ENCODE measurements at regions not wholly inside any gene's neighbourhood (a gene's known extent, or its start where the extent isn't known, plus 50 kb on each side); places are given as distances from the start of the nearest gene placed in this dataset.
"Not testable (repeated sequence)": the region's sequence is repeated elsewhere in the genome, so short reads cannot be mapped to it uniquely, and the experiment has no call there.

DNA sequence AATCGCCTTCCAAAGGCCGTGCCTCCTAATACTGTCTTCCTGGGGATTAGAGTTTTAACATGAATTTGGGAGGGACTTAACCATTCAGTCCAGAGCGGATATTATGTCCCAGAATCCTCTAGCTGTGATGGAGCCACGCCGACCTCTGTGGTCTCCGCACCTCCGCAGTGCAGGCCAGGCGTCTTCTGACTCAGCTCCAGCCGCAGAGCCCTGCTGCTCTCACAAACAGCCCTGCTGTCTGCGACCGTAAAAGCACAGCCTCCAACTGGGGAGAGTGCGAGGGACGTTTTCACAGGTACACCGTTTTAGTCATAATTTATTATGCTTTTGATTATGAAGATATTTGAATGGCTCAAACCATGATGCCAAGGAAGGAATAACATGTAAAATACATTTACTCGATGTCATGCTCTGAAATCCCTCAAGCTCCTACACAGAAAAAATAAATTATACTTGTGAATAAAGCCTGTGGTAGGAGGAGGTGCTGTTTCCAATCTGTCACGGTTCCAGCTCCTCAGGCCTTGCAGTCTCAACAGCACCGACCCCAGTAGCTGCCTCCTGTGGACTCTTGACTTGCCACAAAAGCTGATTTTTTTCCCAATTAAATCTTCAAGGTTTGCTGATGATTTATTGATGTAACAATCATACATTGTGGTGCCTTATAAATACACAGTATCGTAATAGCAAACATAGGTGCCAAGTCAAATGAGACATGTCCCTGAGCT is 353.6 kb upstream of the FRG1 start:
- not testable (repeated sequence) for DNase-seq (ENCODE audit: low read depth, low spot score)

DNA sequence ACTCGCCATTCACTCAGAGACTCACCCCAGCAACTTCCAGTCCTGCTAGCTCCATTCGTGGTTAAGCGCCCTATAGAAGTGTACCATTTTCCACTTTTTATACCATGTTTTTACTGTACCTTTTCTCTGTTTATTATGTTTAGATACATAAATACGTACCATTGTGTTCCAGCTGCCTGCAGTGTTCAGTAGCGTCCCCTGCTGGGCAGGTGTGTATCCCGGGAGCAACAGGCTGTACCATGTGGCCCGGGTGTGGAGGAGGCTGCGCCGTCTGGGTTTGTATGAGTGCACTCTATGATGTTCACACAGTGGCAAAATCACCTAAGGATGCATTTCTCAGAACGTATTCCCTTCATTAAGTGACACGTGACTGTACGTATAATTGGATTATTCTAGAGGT is 351.5 kb upstream of the FRG1 start:
- DNase-seq (ENCODE audit: low read depth, low spot score): not testable (repeated sequence)

DNA sequence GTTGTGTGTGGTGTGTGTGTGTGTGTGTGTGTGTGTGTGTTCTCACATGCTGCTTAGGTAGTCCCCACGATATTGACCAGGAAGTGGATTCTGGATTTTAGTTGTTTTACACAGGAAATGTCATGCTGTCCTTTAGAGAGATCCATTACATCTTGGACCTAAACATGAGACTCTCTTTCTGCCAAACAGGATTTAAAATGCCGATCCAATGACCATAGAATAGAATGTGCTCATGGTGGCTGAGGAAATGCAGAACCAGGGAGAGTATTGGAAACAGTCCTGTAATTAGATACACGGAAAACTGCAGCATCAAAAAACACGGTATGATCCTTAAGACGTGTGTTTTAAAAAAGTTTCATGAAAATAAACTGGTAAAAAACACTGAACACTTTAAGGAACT is 347.8 kb upstream of the FRG1 start:
- no peak for DNase-seq (ENCODE audit: low read depth, low spot score)

DNA sequence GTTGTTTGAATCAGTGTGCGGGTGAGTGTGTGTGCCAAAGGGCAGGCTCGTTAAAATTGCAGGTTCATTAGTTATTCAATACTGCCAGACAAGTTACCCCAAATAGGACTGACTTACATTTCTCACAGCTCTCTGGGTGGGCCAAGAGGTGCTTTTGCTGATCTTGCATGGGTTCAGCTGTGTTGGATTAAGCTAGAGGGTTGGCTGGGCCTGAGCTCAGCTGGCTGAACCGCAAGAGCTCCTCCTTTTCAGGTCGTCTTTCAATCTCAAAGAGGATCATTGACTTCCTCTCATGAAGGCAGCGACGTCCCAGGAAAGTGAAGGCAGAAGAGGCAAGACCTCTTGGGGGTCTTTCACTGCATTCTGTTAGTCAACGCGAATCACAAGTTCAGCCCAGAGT is 343.3 kb upstream of the FRG1 start:
- DNase-seq (ENCODE audit: low read depth, low spot score): no peak

DNA sequence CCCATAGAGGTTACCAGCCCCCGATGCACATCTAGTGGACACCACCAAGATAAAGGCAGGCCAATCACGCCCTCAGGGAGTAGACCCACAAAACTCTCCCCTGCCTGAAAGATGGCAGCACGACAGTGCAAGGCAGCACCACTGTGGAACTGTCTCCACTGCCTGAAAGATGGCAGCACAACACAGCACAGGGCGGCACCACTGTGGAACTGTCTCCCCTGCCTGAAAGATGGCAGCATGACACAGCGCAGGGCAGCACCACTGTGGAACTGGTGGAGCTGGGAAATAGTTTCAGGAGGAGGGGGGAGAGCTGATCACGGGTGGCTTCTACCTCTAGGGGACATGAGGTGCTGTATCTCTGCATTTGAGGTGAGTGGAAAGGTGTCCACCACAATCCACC is 340.4 kb upstream of the FRG1 start:
- DNase-seq (ENCODE audit: low read depth, low spot score): no peak

DNA sequence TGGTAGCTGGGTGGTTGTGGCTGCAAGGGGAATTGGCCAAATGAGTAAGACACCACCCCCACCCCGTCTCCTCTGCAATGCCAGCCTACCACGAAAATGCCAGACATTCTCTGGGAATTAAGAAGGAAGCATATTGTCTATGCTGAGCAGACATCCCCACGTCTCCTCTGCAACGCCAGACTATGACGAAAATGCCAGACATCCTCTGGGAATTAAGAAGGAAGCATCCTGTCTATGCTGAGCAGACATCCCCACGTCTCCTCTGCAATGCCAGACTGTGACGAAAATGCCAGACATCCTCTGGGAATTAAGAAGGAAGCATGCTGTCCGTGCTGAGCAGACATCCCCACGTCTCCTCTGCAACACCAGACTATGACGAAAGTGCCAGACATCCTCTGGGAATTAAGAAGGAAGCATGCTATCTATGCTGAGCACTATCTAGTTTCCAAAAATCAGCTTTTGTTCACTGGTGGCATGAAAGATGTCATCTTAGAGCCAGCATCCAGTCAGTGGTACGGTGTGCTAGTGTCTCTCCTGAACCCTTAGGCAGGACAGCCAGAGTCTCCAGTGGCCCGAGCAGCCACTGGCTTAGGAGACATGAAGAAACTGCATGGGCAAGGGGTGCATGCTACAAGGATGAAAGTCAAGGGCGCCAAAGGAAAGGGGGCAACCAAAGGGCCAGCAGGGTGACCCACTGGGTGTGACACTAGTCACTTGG is 339.8 kb upstream of the FRG1 start:
- no peak for DNase-seq (ENCODE audit: low read depth, low spot score)

DNA sequence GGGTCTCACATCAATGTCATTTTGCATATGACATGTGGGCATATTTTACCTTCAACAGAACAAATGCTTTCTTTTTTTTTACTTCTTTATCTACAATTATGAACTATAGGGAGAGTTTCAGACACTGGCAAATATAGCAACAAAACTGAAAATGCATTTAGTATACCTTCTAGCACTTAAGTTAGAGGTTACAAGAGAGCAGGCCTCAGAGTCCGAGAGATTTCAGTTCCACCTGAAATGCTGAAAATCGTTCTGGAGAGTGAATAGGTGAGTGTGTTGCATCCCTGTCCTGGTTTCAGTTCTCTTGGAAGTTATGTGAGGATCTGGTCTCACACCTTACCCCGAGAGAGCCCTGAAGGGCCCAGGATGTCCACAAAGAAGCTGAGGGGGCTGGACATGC is 337.8 kb upstream of the FRG1 start:
- not testable (repeated sequence) for DNase-seq (ENCODE audit: low read depth, low spot score)

DNA sequence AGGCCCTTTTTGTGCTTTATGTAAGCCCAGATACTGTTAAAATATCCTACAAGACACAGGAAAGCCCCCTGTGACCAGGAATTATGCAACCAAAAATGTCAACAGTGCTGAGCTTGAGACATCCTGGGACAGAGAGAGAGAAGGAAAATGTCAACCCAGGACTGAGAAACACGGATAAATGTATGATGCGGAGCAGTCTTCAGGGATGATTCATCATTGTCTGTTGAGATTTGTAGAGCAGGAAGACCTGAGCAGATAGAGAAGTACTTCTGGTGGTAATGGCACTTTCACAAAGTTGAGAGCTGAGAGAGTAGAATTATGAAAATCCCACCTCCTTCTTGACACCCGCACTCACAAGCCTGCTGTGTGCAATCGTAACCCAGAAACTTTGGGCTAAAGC is 330.1 kb upstream of the FRG1 start:
- DNase-seq (ENCODE audit: low read depth, low spot score): not testable (repeated sequence)

DNA sequence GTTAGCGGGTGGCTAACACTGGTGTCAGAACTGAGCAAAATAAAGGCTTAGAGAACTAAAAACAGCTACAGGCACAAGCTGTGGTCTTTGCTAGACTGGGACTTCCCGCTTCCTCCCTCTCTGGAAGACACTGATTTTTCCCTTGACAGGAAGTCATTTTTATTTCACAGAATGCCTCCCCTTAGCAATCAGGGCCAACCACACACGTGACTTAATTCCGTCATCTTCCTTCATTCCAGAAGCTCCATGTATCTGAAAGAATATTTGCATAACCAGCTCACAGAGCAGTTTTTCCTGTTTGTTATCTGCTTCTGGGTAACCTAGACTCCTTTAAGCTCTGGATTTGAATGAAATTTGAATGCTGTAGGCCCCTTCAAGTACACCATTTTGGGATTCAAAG is 327.5 kb upstream of the FRG1 start:
- DNase-seq (ENCODE audit: low read depth, low spot score): no peak

DNA sequence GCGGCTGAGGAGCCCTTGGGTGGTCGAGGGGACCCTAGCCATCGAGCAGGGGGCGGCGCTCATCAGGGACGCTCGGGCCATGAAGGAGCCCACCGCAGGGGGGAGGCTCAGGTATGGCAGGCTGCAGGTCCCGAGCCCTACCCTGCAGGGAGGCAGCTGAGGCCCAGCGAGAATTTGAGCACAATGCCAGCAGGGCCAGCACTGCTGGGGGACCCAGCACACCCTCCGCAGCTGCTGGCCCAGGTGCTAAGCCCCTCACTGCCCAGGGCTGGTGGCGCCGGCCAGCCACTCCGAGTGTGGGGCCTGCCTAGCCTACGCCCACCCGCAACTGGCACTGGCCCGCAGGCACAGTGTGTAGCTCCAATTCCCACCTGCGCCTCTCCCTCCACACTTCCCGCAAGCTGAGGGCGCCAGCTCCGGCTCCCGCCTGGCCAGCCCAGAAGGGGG is 325.4 kb upstream of the FRG1 start:
- DNase-seq (ENCODE audit: low read depth, low spot score): no peak

DNA sequence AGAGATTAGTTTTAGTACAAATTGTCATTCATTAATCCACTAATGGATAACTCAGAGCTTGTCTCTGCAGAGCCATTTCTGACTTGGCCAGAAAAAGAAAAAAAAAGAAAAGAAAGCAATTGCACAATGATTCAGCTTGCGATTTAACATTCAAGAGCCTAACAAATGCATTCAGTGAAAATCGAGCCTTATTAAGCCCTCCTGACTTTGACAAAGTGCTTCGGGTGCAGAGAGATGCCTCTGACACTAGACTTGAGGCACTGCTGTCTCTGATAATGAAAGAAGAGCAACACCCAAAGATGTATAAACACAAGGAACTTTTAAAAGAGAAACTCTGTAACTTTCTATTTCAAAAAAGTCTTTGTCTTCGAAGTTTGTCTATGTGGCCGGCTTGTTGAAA is 322.9 kb upstream of the FRG1 start:
- DNase-seq (ENCODE audit: low read depth, low spot score): not testable (repeated sequence)

DNA sequence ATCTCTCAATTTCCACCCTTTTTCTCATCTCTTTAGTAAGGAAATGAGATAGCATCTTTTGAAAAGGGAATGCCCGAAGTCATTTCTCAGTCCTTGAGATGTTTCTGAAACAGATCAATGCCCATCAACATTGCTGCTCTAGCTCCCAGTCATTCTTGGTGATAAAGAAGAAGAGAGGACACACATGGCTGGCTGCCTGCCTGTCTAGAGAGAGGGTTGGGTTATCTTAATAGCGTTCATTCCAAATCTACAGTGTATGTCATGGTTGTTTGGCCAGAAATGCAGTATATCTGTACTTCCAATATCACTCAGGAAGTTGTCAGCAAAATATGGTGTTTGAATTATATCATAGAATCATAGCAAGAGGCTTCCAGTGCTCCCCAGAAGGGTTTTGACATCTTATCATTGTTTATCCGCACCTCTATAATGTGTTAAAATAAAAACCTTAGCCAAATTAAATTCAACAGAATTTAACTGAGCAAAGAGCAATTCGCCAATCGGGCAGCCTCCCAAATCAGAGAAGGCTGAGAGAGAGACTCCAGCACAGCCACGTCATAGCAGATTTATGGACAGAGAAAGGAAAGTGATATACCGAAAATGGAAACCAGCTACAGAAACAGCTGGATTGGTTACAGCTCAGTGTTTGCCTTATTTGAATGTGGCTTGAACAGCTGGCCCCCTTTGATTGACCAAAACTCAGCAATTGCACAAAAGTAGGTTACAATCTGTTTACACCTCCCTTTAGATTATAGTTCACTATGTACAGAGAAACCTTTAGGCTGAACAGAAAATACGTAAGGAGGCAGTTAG is 321.0 kb upstream of the FRG1 start:
- not testable (repeated sequence) for DNase-seq (ENCODE audit: low read depth, low spot score)

DNA sequence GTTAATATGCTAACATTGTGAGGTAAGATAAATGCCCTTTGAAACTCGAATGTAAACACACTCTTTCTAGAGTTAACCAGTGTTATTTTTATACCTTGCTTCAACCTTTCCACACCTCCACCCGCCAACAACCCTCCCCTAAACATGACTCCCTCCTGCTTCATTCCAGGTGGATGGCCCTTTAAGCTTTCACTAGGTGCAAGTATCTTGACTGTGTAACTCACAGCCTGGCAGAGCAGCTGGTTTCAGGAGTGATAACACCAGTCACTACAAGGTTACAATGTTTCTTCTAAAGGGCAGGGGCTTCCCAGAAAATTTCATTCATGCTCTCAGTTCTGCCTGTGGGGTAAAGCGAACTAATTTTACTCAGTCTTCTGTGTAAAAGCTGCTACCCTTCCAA is 318.1 kb upstream of the FRG1 start:
- not testable (repeated sequence) for DNase-seq (ENCODE audit: low read depth, low spot score)

DNA sequence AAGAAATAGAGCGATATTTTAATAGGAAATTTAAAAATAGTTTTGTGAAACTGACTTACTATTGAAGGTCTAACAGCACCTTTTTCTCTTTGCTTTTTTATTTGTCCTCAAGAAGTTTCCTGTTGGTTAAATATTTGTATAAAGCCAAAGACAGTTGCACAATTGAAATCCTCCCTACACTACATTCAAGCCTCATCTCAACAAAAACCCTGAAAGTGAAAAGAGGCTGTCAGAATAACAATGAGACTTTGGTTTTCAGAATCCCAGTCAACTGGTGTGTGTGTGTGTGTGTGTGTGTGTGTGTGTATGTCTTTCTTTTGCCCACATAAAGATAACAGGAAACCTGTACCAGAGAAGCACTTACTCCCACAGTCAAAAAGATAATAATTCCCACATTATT is 313.6 kb upstream of the FRG1 start:
- DNase-seq (ENCODE audit: low read depth, low spot score): not testable (repeated sequence)

DNA sequence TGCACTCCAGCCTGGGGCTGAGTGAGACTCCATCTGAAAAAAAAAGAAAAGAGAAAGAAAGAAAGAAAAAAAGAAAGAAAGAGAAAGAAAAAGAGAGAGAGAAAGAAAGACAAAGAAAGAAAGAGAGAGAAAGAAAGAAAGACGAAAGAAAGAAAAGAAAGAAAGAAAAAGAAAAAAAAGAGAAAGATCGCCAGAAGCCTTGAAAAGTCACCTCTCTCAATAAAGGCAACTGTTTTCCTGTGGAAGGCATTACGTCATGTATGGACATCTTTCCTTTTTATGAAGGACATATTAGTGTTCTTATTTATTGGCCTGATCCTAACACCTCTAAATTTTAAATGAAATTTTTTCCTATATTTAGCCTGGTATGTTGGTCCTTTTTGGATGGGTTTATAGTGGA is 310.9 kb upstream of the FRG1 start:
- not testable (repeated sequence) for DNase-seq (ENCODE audit: low read depth, low spot score)

DNA sequence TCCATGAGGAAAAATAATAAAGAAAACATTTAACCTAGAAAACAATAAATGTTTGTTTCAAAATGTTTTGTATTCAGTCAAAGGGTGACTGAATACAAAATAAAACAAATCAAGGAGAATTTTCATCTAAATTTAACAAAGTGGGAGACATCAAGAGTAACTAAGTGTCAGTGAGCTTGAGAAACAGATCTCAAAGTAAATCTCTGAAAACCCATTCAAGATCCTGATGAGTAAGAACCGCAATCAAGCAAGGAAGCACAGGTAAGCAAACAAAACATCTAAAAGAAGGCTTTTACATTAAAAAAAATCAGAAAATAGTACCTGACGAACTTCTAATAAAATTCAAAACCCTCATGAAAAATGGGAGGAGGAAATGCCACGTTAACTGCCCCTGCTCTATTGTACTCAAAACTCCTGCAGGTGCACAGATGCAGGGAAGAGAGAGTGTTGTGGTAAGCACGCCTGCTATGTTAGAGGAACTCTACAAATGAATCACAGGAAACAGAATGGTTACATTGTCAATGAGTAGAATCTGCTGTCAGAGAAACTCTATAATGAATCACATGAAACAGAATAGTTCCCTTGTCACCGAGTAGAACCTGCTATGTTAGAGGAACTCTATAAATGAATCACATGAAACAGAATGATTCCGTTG is 309.6 kb upstream of the FRG1 start:
- not testable (repeated sequence) for DNase-seq (ENCODE audit: low read depth, low spot score)

DNA sequence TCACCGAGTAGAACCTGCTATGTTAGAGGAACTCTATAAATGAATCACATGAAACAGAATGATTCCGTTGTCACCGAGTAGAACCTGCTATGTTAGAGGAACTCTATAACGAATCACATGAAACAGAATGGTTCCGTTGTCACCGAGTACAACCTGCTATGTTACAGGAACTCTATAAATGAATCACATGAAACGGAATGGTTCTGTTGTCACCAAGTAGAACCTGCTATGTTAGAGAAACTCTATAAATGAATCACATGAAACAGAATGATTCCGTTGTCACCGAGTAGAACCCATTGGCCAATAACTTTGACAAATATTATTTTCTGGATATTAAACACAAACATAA is 309.1 kb upstream of the FRG1 start:
- not testable (repeated sequence) for DNase-seq (ENCODE audit: low read depth, low spot score)

DNA sequence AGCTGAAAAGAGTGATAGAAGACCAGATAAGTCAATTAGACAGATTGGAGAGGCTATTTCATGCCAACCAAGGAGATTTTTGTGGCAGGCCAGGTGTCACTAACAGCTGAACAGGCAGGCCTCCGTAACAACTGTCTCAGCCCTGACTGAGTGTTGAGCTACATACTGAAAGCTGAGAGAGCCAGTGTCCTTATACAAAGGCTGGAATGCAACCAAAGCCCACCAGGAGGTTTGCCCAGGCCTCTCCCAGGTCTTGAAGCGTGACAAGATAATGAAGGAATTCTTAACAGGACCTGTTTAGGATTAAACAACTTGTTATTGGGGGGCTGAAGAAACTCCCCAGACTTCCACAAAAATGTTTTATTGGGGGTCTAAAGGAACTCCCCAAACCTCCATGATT is 290.2 kb upstream of the FRG1 start:
- DNase-seq (ENCODE audit: low read depth, low spot score): not testable (repeated sequence)

DNA sequence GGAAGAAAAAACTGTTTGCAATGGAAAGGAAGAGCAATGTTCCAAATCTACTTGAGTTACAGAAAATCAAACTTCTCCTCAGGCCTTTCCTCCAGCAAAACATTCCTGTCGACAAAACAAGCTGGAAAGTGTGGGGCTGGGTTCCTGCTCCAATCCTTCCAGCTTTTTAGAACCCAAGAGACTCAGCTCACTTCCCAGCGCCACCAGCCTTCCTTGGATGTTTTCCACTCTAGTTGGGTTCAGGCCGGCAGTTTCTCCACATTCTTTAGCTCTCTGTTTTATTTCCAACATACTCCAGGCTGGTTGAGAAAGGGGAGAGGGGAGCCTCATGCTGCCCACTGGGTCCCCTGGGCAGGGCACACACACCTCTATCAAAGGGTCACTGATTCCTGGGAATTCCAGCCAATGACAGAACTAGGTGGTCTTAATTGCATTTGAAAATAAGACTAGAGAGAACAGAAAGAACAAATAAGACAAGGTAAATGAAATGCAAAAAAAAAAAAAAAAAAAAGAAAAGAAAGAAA is 287.5 kb upstream of the FRG1 start:
- not testable (repeated sequence) for DNase-seq (ENCODE audit: low read depth, low spot score)

DNA sequence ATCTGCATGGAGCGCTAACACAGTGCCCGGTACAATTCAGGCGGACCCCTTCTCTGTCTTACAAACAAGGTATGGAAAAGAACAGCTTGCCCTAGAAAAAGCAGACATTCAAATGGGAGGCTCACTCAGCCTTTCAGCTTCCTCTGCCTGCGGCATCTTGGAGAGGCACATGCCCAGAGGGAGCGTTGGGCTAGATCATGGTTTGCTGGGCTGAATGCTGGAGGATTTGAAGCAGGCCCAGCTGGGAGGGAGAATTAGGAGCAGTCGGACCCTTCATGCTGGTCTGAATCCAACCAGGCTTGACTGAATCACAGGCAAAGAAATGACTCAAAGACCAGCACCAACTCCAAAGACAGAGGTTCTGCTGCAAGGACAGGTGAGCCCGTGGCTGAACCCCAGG is 286.7 kb upstream of the FRG1 start:
- DNase-seq (ENCODE audit: low read depth, low spot score): not testable (repeated sequence)

DNA sequence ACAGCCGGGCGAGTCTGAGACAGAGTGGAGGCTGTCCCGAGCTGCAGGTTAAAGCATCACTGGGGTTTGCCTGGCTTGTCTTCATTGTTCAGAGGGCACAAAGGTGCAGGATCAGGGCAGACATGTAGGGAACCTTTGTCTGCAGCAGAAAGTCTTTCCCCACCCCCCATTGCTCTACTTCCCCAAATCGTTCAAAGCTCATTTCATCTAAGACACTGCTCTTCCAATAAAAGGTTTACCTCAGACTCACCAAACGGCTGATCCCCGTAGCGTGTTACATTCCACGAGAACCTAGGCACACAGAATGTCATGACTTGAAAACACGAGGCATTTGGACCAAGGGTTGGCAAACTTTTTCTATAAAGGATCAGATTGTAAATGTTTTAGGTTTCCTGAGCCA is 286.3 kb upstream of the FRG1 start:
- not testable (repeated sequence) for DNase-seq (ENCODE audit: low read depth, low spot score)

DNA sequence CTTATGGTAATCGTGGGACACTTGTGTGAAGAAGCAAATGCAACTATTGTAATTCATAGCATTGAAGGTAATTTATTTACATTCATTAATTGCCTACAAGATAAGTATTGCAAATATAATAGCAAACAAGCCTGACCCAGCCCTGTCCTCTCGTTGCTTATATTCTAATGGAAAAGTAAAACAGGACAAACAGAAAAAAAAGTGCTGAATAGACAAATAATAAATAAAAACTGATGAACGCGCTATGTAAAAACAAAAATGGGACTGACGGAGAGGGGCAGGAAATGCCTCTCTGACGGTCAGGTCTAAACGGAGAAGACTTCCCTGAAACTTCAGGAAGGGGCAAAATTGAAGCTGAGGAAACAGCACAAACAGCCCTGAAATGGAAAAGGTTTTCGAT is 284.9 kb upstream of the FRG1 start:
- DNase-seq (ENCODE audit: low read depth, low spot score): not testable (repeated sequence)
